ENCODE measurements at regions not wholly inside any gene's neighbourhood (a gene's known extent, or its start where the extent isn't known, plus 50 kb on each side); places are given as distances from the start of the nearest gene placed in this dataset.
"Not testable (repeated sequence)": the region's sequence is repeated elsewhere in the genome, so short reads cannot be mapped to it uniquely, and the experiment has no call there.

DNA sequence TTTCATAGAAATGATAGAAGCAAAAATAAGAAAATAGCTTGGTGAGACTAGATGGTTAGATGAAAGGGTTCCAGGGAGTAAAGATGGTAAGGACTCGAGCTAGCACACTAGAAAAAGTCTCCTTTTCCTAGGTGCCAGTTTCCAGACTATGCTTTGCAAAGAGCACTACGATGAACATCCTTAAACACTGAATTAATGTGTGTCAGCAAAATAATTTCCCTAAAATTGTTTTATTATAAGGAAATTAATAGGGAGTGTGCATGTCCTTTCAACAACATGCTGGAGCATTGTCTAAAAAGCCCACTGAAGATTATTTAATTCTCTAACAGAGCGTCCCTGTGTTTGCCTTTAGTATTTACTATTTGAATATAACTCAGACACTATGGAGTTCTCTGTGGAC is 107.4 kb upstream of the NDUFV2 start:
- no peak for DNase-seq

DNA sequence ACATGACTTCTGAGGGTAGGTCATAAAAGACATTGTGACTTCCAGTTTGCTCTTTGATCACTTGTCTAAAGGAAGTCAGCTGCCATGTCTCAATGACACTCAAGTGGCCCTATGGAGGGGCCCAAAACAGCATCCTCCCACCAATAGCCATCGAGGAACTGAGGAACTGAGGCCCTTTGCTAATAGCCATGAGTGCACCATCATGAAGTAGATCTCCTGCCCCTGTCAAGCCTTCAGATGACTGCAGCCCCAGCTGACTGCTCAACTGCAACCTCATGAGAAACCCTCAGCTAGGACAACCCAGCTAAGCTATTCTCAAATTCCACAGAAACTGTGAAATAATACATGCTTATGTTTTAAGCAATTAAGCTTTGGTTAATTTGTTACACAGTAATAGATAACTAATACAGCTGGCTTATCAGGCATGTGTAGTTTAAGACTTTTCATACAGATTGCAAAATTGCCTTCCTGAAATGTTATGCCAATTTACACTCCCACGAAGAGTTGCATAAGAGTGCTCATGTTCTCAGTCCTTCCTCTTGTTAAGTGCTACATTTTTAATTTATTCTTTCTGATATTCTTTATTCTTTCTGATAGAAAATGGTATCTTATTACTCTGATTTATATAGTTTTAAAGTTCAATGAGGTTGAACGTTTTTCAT is 105.6 kb upstream of the NDUFV2 start:
- DNase-seq: no peak

DNA sequence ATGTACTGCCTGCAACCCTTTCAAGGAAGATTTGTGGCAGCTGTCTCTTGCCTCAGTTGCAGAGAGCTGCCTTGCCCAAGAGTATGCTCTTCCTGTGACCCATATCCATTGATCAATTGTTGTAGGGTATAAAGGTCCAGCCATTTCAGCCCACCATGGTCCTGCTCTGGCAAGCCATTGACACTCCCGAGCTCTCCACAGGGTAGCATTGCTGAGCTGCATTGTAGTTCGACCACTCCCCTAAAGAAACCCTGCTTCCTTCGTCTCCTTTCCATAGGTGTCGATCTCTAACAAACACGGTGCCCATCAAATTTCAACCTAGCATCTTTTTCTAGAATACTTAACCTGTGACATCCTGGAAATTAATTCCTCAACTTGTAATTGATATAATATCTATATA is 104.9 kb upstream of the NDUFV2 start:
- no peak for DNase-seq

DNA sequence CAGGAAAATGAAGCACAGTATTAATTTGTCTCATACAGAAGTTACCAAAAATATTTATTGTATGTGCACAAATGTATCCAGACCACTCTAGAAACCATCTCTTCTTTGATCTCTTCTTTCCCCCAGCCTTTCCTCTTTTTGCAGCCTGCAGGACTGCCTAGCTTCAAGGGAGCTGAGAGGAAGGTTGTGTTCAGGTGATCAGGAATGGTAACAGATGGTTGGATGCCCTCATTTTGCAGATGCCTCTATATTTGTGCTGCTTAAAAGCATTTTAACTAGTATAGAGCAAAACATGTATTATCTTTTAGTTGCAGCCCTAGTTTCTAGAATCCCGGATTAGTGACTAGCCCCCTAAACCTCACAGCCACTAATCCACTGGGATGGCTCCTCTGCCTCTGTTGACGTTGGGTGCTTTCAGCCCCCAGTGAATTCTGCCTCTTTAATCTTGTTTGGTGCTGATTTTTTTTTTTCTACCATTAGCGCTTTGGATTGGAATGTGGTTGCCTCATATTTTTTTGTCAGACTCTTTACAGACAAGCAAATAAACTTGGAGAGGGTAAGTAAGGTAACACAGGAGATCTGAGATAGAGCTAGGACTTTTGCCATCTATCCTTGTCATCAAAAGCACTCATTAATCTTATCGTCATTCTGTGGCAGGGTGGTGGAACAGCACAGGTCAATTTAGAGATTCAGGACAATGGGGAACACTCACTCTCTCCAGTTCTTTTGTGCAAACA is 103.8 kb upstream of the NDUFV2 start:
- no peak for DNase-seq

DNA sequence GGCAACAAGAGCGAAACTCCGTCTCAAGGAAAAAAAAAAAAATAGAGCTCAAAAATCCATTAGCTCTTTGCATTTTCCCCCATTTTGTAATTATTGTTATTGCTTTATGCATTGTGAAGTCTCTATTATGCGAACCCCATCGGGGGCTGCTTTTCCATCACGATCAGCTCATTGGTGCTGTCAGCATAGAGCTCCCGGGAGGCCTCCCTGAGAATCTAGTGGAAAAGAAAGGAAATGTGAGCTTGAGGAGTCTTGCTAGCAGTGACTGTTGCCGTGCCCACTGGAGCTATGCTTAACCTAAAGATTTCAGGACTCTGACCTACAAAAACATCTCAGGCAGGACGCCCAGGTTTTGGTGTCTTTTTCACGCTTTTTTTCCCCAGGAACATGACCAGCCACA is 102.6 kb upstream of the NDUFV2 start:
- no peak for DNase-seq

DNA sequence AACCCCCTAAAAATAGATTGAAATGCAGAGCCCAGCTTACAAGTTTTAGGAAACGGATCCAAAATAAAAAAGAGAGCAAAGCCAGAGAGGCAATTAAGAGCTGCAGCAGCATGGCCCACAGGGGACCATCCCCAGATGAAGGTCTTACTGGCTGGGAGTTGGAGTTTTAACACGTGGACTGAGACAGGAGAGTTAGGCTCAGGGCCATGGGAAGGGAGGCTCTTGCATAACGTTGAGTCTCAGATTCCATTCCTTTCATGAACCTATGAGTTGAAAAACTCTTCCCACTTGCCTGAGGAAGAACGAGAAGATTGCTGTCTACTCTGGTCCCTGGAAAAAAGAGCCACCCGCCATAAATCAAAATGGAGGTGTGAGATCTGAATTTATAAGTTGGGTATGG is 101.8 kb upstream of the NDUFV2 start:
- no peak for DNase-seq

DNA sequence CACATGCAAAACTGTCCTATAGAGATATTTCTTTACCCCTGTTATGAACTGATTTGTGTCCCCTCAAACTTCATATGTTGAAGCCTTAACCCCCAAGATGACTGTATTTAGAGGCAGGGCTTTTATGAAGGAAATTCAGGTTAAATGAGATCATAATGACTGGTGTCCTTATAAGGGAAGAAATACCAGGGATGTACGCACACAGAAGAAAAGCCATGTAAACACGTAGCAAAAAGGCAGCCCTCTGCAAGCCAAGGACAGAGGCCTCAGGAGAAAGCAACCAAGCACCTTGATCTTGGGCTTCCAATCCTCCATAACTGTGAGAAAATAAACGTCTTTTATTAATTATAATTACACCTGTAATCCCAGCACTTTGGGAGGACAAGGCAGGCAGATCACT is 101.3 kb upstream of the NDUFV2 start:
- no peak for DNase-seq

DNA sequence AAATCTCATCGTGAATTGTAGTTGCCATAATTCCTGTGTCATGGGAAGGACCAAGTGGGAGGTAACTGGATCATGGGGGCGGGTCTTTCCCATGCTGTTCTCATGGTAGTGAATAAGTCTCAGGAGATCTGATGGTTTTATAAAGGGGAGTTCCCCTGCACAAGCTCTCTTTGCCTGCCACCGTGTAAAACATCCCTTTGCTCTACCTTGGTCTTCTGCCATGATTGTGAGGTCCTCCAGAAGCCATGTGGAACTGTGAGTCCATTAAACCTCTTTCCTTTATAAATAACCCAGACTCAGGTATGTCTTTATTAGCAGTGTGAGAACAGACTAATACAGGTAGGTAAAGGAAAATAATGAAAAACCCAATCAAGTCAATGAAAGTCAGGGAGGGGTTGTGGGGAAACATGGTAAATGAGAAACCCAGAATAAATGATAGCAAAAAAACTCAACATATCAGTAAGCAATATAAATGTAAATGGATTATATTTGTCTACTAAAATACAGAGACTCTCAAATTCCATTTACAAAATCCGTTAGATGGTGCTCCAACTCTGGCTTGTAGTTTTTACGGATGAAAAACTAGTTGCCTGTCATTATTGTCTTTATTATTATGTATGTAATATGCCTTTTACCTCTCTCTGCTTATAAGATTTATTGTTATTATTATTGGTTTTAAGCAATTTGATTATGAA is 98.9 kb upstream of the NDUFV2 start:
- no peak for DNase-seq

DNA sequence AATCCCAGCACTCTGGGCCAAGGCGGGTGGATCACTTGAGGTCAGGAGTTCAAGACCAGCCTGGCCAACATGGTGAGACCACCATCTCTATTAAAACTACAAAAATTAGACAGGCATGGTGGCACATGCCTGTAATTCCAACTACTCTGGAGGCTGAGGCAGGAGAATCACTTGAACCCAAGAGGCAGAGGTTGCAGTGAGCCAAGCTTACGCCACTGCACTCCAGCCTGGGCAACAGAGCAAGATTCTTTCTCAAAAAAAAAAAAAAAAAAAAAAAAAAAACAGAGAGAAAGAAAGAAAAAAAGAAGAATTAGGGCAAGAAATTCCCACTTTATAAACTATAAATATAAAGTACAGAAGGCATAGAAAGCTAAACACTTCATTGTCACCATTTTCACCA is 98.2 kb upstream of the NDUFV2 start:
- not testable (repeated sequence) for DNase-seq

DNA sequence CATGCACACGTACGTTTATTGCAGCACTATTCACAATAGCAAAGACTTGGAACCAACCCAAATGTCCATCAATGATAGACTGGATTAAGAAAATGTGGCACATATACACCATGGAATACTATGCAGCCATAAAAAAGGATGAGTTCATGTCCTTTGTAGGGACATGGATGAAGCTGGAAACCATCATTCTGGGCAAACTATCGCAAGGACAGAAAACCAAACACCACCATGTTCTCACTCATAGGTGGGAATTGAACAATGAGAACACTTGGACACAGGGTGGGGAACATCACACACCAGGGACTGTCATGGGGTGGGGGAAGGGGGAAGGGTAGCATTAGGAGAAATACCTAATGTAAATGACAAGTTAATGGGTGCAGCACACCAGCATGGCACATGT is 94.8 kb upstream of the NDUFV2 start:
- not testable (repeated sequence) for DNase-seq

DNA sequence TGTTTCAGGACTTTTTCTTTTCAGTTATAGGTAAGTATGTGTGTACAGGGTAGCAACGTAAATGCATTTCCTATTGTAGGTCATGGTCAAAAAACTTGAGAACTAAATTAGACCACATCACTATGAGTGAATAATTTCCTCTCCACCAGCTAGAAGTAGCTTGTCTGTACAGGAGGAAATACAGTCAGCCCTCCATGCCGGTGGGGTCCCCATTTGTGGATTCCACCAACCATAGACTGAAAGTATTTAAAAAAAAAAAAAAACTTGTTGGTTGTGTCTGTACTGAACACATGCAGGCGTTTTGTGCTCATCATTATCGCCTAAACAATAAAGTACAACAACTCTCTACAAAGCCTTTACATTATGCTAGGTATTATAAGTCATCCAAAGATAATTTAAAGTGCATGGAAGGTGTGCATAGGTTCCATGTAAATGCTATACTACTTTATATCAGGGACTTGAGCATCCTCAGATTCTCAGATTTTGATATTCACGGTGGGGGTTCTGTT is 94.2 kb upstream of the NDUFV2 start:
- DNase-seq: no peak

DNA sequence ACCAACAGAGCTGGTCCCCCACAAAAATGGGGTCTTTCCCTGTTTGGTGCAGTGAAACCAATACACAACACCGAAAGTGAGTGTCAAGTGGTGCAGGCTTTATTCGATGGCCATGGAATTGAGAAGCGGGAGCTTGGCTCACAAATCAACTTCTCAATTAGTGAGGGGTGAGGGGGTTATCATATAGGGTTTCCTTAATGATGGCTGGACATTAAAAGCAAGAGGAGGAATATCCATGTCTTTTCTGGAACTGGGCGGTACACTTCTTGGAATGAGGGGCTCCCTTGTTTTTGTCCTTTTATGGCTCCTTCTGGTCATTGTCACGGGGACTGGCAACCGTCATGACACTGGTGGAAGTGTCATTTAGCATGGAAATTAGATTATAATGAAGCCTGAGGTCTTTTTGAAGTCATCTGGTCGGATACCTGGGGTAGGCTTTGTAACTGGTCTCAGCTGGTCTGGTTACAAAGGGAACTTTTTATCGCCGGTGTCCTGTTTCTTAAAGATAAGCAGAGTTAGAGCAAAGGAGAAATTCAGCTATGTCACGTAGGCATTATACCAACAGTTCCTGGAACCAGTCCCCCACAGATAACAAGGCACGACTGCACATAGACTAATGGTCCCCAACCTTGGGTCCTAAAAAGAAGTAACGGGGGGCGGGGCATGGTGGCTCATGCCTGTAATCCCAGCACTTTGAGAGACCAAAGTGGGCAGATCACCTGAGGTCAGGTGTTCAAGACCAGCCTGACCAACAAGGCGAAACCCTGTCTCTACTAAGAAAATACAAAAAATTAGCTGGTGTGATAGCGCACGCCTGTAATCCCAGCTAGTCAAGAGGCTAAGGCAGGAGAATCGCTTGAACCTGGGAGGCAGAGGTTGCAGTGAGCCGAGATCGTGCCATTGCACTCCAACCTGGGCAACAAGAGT is 93.5 kb upstream of the NDUFV2 start:
- no peak for DNase-seq

DNA sequence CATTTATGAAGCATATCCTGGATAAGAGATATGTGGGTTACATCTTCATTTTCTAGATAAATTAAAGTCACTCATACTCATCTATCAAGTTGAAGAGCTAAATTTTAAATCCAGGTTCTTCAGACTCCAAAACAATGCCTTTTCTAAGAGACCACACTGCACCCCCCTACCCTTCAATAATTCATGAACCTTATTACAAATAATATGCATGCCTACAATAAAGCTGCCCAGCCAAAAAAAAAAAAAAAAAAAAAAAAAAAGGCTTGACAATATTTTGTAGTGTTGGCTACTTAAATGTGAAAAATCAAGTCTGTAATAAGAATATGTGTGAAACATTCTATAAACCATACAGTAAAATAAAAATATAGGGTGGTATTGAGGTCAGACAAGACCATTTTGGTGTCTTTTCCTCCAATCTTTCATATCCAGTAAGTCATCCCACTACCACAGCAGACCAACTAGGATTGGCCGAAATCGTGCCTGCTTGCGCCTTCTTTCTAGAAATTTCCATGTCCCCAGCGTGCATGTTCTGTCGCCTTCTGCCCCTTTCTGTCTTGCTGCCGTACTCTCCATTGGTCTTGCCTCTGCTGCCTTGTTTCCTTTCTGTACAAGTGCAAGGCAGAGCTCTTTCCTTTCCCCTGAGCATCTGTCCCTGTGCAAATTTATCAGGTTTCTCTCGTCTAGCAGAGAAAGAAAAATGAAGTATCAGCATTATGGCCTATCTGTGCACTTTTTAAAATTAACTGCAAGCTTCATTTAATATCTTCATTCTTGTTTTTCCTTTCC is 92.6 kb upstream of the NDUFV2 start:
- no peak for DNase-seq

DNA sequence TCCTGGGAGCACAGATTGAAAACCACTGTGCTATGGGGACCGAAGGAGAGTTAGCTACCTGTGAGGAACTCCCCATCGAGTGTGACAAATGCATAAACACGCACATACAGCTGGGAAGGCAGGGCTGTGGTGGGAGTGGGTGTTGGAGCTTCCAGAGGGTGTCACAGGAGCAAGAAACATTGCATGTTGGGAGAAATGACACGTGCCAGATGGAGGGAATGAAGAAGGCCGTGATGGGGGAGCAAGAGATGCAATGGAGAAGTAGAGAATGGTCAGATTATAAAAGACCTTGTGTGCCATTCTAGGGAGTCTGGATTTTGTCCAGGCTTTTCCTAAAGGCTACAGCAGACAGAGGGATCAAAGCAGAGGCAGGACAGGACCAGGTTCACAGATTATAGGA is 91.1 kb upstream of the NDUFV2 start:
- no peak for DNase-seq

DNA sequence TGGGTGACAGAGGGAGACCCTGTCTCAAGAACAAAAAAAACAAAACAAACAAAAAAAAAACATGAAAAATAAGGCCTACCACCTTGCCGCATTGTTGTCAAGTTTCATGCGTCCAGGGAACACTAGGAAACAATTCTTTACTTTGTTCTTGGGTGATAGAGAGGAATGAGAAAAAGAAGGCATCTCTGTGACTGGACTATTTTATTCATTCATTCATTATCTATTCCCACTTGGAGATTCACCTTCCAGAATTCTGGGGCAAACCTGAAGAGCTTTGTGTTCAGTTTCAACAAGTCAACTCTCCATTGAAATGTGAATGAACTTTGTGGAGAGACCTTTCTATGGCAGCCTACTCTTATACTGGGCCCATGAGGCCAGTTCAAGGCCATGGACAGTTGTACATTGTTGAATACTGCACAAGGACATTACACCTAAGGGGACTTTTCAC is 88.5 kb upstream of the NDUFV2 start:
- no peak for DNase-seq

DNA sequence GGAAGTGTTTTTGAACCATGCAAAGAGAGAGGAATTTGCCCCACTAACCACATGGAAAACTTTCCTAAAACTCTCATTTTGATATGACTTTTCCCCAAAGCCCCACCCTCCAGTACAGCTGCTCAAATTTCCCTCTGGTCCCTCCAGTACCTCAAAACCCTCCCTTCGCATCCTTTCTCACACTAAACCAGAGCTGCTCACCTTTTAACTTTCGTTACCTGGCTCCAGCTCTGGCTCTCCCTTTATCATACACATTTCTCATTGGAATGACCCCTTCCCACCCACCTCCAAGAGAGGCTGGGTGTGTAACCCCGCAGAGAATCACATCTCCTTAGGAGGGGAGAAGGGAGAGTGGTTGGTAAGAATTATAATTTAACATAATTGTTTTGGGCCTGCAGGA is 86.8 kb upstream of the NDUFV2 start:
- DNase-seq: no peak

DNA sequence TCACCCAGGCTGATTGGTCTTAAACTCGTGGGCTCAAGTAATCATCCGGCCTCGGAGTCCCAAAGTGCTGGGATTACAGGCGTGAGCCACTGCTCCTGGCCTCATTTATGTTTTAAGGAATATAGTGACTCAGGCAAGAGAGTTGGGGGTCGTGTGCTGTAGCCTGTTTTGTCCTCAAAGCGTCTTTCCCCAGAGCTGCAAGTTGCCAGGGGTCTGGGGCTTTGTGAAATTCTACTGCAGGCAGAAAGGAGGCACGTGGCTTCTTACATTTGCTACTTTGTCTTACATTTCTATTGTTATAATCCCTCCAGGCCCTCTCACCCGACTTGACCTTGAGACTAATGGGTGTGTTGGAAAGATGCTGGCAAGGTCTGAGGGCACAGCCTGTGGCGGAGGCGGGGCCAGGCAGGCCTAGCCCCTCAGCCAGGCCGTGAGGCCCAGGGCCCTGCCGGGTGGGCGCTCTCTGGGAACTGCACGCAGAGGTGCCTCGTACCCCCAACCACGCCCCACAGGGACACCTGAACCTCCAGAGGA is 85.8 kb upstream of the NDUFV2 start:
- DNase-seq: no peak

DNA sequence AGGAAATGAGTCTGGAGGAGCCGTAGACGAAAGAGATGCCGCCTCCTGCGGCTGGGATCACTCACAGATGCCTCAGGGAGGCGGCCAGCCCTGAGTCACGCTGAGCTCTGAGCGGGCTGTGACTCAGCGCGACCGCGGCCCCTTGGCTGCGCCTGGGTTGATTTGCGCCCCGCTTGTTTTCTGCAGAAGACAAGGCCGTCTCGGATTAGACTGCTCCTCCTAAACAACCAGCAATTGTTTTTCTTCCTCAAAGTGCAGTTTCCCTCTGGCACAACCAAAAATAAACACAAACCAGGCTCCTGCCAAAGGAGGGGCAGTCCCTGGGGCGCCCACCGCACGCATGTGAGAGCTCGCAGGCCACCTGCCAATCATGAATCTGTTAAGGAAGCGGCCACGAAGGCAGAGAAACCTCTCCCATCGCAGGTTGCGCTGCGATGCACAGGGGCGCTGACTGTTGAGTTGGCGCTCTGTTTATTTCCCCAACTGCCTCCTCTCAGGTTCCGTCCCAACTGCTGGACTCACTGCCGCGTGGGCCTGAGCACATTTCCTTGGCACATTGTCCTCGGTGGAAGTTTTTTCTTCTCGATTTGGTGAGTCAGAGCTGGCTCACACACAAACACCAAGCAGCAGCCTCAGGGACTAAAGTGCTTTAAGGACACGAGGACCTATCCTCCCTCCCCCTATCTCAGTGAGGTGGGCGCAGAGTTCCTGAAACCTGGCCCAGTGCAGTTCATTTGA is 85.2 kb upstream of the NDUFV2 start:
- DNase-seq: peak; percentile 72

DNA sequence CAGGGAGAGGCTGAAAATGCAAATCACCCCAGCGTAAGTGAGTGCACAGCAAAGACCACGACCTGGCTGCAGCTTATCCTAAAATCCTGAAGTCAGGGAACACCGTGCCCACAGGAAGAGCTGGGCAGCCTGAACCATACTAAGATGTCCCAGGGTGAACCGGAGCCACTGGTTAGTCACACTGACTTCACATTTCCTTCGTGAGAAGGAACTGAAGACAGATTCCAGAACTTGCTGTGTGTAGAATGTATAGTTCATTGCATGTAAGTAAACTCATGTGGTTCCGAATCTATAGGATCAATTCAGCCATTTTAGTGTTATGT is 84.6 kb upstream of the NDUFV2 start:
- no peak for DNase-seq

DNA sequence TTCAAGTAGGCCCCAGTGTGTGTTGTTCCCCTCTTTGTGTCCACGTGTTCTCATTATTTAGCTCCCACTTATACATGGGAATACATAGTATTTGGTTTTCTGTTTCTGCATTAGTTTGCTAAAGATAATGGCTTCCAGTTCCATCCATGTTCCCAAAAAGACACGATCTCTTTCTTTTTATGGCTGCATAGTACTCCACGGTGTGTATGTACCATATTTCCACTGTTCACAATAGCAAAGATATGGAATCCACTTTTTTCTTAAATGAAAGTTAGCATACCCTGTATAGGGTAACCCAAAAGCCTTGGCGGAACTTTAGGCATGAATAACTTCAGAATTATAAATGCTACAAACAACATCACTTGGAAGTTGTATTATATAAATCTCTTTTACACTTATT is 83.4 kb upstream of the NDUFV2 start:
- DNase-seq: no peak

DNA sequence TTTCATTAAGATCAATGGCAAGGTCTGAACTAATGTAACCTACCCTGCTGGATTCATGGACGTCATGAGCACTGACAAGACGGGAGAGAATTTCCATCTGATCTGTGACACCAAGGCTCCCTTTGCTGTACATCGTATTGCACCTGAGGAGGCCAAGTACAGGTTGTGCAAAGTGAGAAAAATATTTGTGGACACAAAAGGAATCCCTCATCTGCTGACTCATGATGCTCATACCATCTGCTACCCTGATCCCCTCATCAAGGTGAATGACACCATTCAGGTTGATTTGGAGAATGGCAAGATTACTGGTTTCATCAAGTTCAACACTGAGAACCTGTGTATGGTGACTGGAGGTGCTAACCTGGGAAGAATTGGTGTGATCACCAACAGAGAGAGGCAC is 82.3 kb upstream of the NDUFV2 start:
- no peak for DNase-seq

Data from activated CD4-positive, CD25-positive, alpha-beta regulatory T cell treated with anti-CD3 and anti-CD28 coated beads, Interleukin-2, amount 50 U/mL, for 72 hours (primary cell).